ENCODE measurements at regions not wholly inside any gene's neighbourhood (a gene's known extent, or its start where the extent isn't known, plus 50 kb on each side); places are given as distances from the start of the nearest gene placed in this dataset.

- H3K27ac ChIP-seq (ENCODE audit: low read length), result no peak overlapping the region
- no peaks in the 10 kb centered on the region for H3K36me3 ChIP-seq (ENCODE audit: control insufficient read depth, insufficient read depth, low read length)
- peaks cover 22% of the 10 kb centered on the region for H3K27me3 ChIP-seq (ENCODE audit: control insufficient read depth, insufficient read depth, low read length)
- CTCF ChIA-PET, result no interaction called here
- no peak for TF ChIP-seq SIN3A (IDR thresholded peaks at IDR 0.05; ENCODE audit: borderline replicate concordance, insufficient read depth, low read depth, low read length)
- no peak for TF ChIP-seq POLR2AphosphoS5 (IDR thresholded peaks at IDR 0.05; ENCODE audit: low read depth, low read length)
- TF ChIP-seq, protein P1, sequence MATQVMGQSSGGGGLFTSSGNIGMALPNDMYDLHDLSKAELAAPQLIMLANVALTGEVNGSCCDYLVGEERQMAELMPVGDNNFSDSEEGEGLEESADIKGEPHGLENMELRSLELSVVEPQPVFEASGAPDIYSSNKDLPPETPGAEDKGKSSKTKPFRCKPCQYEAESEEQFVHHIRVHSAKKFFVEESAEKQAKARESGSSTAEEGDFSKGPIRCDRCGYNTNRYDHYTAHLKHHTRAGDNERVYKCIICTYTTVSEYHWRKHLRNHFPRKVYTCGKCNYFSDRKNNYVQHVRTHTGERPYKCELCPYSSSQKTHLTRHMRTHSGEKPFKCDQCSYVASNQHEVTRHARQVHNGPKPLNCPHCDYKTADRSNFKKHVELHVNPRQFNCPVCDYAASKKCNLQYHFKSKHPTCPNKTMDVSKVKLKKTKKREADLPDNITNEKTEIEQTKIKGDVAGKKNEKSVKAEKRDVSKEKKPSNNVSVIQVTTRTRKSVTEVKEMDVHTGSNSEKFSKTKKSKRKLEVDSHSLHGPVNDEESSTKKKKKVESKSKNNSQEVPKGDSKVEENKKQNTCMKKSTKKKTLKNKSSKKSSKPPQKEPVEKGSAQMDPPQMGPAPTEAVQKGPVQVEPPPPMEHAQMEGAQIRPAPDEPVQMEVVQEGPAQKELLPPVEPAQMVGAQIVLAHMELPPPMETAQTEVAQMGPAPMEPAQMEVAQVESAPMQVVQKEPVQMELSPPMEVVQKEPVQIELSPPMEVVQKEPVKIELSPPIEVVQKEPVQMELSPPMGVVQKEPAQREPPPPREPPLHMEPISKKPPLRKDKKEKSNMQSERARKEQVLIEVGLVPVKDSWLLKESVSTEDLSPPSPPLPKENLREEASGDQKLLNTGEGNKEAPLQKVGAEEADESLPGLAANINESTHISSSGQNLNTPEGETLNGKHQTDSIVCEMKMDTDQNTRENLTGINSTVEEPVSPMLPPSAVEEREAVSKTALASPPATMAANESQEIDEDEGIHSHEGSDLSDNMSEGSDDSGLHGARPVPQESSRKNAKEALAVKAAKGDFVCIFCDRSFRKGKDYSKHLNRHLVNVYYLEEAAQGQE (IDR thresholded peaks at IDR 0.05; ENCODE audit: insufficient read depth in 1 of 2, low read depth in 2 of 2, low read length in 1 of 2), result no peak
- TF ChIP-seq, protein P2, sequence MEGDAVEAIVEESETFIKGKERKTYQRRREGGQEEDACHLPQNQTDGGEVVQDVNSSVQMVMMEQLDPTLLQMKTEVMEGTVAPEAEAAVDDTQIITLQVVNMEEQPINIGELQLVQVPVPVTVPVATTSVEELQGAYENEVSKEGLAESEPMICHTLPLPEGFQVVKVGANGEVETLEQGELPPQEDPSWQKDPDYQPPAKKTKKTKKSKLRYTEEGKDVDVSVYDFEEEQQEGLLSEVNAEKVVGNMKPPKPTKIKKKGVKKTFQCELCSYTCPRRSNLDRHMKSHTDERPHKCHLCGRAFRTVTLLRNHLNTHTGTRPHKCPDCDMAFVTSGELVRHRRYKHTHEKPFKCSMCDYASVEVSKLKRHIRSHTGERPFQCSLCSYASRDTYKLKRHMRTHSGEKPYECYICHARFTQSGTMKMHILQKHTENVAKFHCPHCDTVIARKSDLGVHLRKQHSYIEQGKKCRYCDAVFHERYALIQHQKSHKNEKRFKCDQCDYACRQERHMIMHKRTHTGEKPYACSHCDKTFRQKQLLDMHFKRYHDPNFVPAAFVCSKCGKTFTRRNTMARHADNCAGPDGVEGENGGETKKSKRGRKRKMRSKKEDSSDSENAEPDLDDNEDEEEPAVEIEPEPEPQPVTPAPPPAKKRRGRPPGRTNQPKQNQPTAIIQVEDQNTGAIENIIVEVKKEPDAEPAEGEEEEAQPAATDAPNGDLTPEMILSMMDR (IDR thresholded peaks at IDR 0.05), result no peak
- no peak for TF ChIP-seq TCF7L2 (IDR thresholded peaks at IDR 0.05; ENCODE audit: low read depth, low read length)
- intact Hi-C loops (cut with micrococcal nuclease; ENCODE audit: unreplicated experiment) (no loop called here), in situ Hi-C loops (cut with HindIII; ENCODE audit: low pct_unique_long_range_greater_than_20kb, low sequenced_read_pairs) (no loop called here)
- H3K9me3 ChIP-seq (ENCODE audit: control insufficient read depth, insufficient read depth, low read depth, low read length), result no peaks in the 10 kb centered on the region
- POLR2A ChIA-PET, result no interaction called here
- no peaks in the 10 kb centered on the region for H3K4me1 ChIP-seq (ENCODE audit: control insufficient read depth, insufficient read depth, low read length)
- BruUV-seq (replicated peaks), result no TSS peak
- DNase-seq (ENCODE audit: low read depth, low spot score) (no peak), ATAC-seq (no peak)
- no peak overlapping the region for H3K4me3 ChIP-seq (ENCODE audit: low read depth in 2 of 2, low read length in 2 of 2)
Measured at GRCh38 chr11:45435706-45436105, 149.6 kb upstream of the SYT13 start.

DNA sequence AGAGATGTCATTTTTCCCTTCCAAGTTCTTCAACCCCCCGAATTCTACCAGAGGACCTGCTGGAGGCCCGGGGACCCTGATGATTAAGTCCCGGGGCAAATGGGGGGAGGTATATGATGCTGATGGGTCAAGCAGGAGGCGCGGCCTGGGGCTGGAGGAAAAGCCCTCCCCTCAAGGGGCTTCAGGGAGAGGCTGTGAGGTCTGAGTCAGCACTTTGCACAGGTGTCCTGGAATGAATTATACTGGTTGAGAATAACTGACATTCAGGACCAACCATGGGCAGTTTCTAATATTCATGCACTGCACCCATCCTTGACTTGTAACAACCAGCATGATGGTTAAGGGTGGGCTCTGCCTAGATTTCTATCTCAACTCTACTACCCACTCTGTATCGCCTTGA lies 146.8 kb upstream of the SYT13 start:
- no peak overlapping the region for H3K27ac ChIP-seq (ENCODE audit: low read length)
- no peak overlapping the region for H3K4me3 ChIP-seq (ENCODE audit: low read depth in 2 of 2, low read length in 2 of 2)
- H3K36me3 ChIP-seq (ENCODE audit: control insufficient read depth, insufficient read depth, low read length), result no peaks in the 10 kb centered on the region
- CTCF ChIA-PET, result no interaction called here
- peaks cover 24% of the 10 kb centered on the region for H3K27me3 ChIP-seq (ENCODE audit: control insufficient read depth, insufficient read depth, low read length)
- no TSS peak for BruUV-seq (replicated peaks)
- POLR2A ChIA-PET, result no interaction called here
- TF ChIP-seq, protein P1 (IDR thresholded peaks at IDR 0.05; ENCODE audit: insufficient read depth in 1 of 2, low read depth in 2 of 2, low read length in 1 of 2), result no peak
- TF ChIP-seq POLR2AphosphoS5 (IDR thresholded peaks at IDR 0.05; ENCODE audit: low read depth, low read length), result no peak
- TF ChIP-seq, protein P2 (IDR thresholded peaks at IDR 0.05), result no peak
- no peaks in the 10 kb centered on the region for H3K4me1 ChIP-seq (ENCODE audit: control insufficient read depth, insufficient read depth, low read length)
- DNase-seq (ENCODE audit: low read depth, low spot score) (no peak), ATAC-seq (no peak)
- no peaks in the 10 kb centered on the region for H3K9me3 ChIP-seq (ENCODE audit: control insufficient read depth, insufficient read depth, low read depth, low read length)
- intact Hi-C loops (cut with micrococcal nuclease; ENCODE audit: unreplicated experiment), result no loop called here
- in situ Hi-C loops (cut with HindIII; ENCODE audit: low pct_unique_long_range_greater_than_20kb, low sequenced_read_pairs), result no loop called here

Data from Panc1 (cell line).